ENCODE measurements at regions not wholly inside any gene's neighbourhood (a gene's known extent, or its start where the extent isn't known, plus 50 kb on each side); places are given as distances from the start of the nearest gene placed in this dataset.

- no peak for TF ChIP-seq CTCF (IDR thresholded peaks at IDR 0.05; ENCODE audit: insufficient read depth, low read depth, low read length)
- Histone ChIP-seq H3K4me3 (ENCODE audit: low read depth, low read length) (no peak overlapping the region), H3K36me3 (ENCODE audit: control insufficient read depth, insufficient read depth, low read length) (no peaks in the 10 kb centered on the region), H3K27me3 (ENCODE audit: control insufficient read depth, insufficient read depth, low read length) (0 out of 2 replicates have a peak, but pooled peaks cover 1% of the 10 kb centered on the region)
- no peak for DNase-seq (ENCODE audit: low read depth)
- POLR2A ChIA-PET = no interaction called here
- CTCF ChIA-PET = no interaction called here
Measured at GRCh38 chr20:48222595-48223180, 437.4 kb upstream of the SULF2 start.

GRCh38 chr20:48220033-48220633 is 434.9 kb upstream of the SULF2 start:
- no peak for DNase-seq (ENCODE audit: low read depth)
- Histone ChIP-seq H3K4me3 (ENCODE audit: low read depth, low read length) (no peak overlapping the region), H3K36me3 (ENCODE audit: control insufficient read depth, insufficient read depth, low read length) (no peaks in the 10 kb centered on the region), H3K27me3 (ENCODE audit: control insufficient read depth, insufficient read depth, low read length) (0 out of 2 replicates have a peak, but pooled peaks cover 1% of the 10 kb centered on the region)
- CTCF ChIA-PET = no interaction called here
- TF ChIP-seq CTCF (IDR thresholded peaks at IDR 0.05; ENCODE audit: insufficient read depth, low read depth, low read length) = no peak
- POLR2A ChIA-PET = no interaction called here

- ChIA-PET POLR2A (no interaction called here), CTCF (no interaction called here)
- Histone ChIP-seq H3K36me3 (ENCODE audit: control insufficient read depth, insufficient read depth, low read length) (no peaks in the 10 kb centered on the region), H3K4me3 (ENCODE audit: low read depth, low read length) (no peak overlapping the region), H3K27me3 (ENCODE audit: control insufficient read depth, insufficient read depth, low read length) (0 out of 2 replicates have a peak, but pooled peaks cover 1% of the 10 kb centered on the region)
- TF ChIP-seq CTCF (IDR thresholded peaks at IDR 0.05; ENCODE audit: insufficient read depth, low read depth, low read length) = no peak
- DNase-seq (ENCODE audit: low read depth) = no peak
Measured at GRCh38 chr20:48219306-48219705, 434.0 kb upstream of the SULF2 start.

GRCh38 chr20:48217190-48217589 is 431.9 kb upstream of the SULF2 start:
- ChIA-PET CTCF (no interaction called here), POLR2A (no interaction called here)
- no peaks in the 10 kb centered on the region for H3K36me3 ChIP-seq (ENCODE audit: control insufficient read depth, insufficient read depth, low read length)
- DNase-seq (ENCODE audit: low read depth) = no peak
- no peak for TF ChIP-seq CTCF (IDR thresholded peaks at IDR 0.05; ENCODE audit: insufficient read depth, low read depth, low read length)
- no peak overlapping the region for H3K4me3 ChIP-seq (ENCODE audit: low read depth, low read length)
- no peaks in the 10 kb centered on the region for H3K27me3 ChIP-seq (ENCODE audit: control insufficient read depth, insufficient read depth, low read length)

- DNase-seq (ENCODE audit: low read depth) = no peak
- TF ChIP-seq CTCF (IDR thresholded peaks at IDR 0.05; ENCODE audit: insufficient read depth, low read depth, low read length) = no peak
- Histone ChIP-seq H3K4me3 (ENCODE audit: low read depth, low read length) (no peak overlapping the region), H3K36me3 (ENCODE audit: control insufficient read depth, insufficient read depth, low read length) (no peaks in the 10 kb centered on the region), H3K27me3 (ENCODE audit: control insufficient read depth, insufficient read depth, low read length) (no peaks in the 10 kb centered on the region; the same call in 1 of the 2 replicates)
- POLR2A ChIA-PET = no interaction called here
- CTCF ChIA-PET = interaction anchor here (1.0 kb wide), 1 partner anchor 429 kb away, joined by 4 read pairs; no protein-coding TSS in a partner anchor
Measured at GRCh38 chr20:48215536-48215935, 430.3 kb upstream of the SULF2 start.
